T-helper 1 cell treated with Interleukin-12 subunit alpha and Interleukin-12 subunit beta and Interleukin-4 antibody, amounts not matched to agents 30 μg/mL and 1 μg/mL, for 36 hours (primary cell): ENCODE measurements at regions not wholly inside any gene's neighbourhood (a gene's known extent, or its start where the extent isn't known, plus 50 kb on each side); places are given as distances from the start of the nearest gene placed in this dataset.

ENCODE experiments used
- H3K27ac Mint-ChIP-seq: one replicate; pipeline ENCODE4 v1.8.0; 2021; ENCODE audit warnings: mild to moderate bottlenecking, mixed read lengths
- H3K27me3 Mint-ChIP-seq: one replicate; pipeline ENCODE4 v1.8.0; 2021; ENCODE audit warnings: low read depth, mixed read lengths
- H3K36me3 Mint-ChIP-seq: one replicate; pipeline ENCODE4 v1.8.0; 2021; ENCODE audit warnings: low read depth, mixed read lengths
- H3K4me1 Mint-ChIP-seq: one replicate; pipeline ENCODE4 v1.8.0; 2021; ENCODE audit warnings: low read depth, mixed read lengths
- H3K4me3 Mint-ChIP-seq: one replicate; pipeline ENCODE4 v1.8.0; 2021; ENCODE audit warnings: mild to moderate bottlenecking, moderate library complexity, mixed read lengths
- H3K9me3 Mint-ChIP-seq: one replicate; pipeline ENCODE4 v1.8.0; 2021; ENCODE audit warnings: mixed read lengths

DNA sequence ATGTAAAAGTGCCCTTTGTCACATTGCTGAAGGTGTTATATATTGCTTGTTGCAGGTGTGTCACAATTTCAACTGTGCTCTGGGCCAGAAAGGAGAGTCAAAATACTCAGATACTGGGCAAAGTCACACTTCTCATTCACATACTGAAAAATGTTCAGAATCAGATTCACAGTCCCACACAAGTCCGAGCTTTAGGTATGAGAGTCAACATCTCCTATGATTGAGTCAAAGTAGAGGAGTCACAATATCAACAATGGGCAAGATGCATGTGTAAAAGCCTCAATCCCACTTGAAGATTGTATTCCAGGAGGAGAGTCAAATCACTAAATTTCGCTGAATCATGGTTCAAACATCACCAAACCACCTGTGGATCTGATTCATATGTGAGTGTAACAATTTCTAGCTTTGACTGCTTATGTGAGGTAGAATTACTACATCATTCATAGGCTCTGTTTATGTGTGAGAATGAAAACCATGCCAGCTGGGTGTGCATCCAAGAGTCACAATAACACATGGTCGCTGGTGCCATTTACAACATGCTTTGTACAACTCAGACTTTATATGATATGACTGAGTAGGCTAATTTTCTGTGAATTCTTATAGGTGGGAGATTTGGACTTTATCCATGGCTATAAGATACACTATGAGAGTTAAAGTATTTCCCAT, 1039.8 kb upstream of the AMELY start:
- Mint-ChIP-seq H3K4me3 (no peak overlapping the region), H3K4me1 (no peaks in the 10 kb centered on the region), H3K9me3 (no peaks in the 10 kb centered on the region), H3K27ac (no peak overlapping the region), H3K27me3 (no peaks in the 10 kb centered on the region), H3K36me3 (no peaks in the 10 kb centered on the region)

DNA sequence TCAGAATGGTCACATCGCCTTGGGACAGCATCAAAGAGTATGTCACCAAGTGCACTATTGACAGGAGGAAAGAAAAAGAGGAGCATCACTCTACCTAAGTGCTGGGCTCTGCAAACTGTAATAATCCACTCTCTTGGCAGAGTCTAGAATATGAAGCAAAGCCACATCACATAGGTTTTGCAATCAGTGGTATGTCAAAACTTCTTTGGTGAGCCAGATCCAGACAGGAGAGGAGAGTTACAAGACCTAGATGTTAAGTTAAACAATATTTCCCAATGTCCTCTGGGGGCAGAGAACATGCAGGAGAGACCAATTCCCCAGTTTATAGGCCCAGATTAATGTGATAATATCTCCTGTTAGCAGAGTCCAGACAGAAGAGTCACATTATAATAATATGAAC, 1032.6 kb upstream of the AMELY start:
- Mint-ChIP-seq H3K4me3 (no peak overlapping the region), H3K27me3 (no peaks in the 10 kb centered on the region), H3K36me3 (no peaks in the 10 kb centered on the region), H3K4me1 (no peaks in the 10 kb centered on the region), H3K27ac (no peak overlapping the region), H3K9me3 (no peaks in the 10 kb centered on the region)

DNA sequence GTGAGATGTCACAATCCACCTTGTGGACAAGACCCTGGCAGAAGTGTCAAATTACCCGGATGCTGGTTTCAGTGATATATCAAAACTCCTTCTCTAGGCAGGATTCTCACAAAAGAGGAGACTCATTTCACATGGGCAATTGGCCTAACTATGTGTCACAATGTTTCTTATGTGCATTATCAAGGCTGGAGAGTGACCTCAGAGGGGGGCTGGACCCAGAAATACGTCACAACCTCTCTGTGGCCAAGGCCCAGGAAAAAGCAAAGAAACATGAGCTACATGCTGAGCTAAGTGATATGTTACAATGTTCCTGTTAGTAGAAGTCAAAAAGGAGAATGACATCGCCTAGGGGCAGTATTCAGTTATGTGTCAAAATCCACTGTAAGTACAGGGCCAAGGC, 1031.2 kb upstream of the AMELY start:
- no peaks in the 10 kb centered on the region for H3K36me3 Mint-ChIP-seq
- no peaks in the 10 kb centered on the region for H3K27me3 Mint-ChIP-seq
- no peak overlapping the region for H3K4me3 Mint-ChIP-seq
- H3K27ac Mint-ChIP-seq, result no peak overlapping the region
- H3K4me1 Mint-ChIP-seq, result no peaks in the 10 kb centered on the region
- no peaks in the 10 kb centered on the region for H3K9me3 Mint-ChIP-seq

DNA sequence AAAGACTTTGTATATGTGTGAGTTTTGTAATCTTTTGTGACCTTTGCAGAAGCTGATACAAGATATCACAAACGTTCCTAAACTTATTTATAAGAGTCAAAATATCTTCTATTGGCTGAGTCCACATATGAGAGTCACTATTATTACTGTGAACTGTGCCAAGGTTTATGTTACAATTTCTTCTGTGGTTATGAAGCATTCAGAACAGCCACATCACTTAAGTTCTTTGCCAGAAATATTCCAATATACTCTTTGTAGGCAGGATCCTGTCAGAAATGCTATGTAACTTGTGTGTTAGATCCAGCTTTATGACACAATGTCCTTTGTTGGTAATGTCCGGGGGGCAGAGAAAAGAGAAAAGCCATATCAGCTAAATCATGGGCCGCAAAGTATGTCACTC, 1030.3 kb upstream of the AMELY start:
- Mint-ChIP-seq H3K9me3 (no peaks in the 10 kb centered on the region), H3K27ac (no peak overlapping the region), H3K4me1 (no peaks in the 10 kb centered on the region), H3K36me3 (no peaks in the 10 kb centered on the region), H3K4me3 (no peak overlapping the region), H3K27me3 (no peaks in the 10 kb centered on the region)

DNA sequence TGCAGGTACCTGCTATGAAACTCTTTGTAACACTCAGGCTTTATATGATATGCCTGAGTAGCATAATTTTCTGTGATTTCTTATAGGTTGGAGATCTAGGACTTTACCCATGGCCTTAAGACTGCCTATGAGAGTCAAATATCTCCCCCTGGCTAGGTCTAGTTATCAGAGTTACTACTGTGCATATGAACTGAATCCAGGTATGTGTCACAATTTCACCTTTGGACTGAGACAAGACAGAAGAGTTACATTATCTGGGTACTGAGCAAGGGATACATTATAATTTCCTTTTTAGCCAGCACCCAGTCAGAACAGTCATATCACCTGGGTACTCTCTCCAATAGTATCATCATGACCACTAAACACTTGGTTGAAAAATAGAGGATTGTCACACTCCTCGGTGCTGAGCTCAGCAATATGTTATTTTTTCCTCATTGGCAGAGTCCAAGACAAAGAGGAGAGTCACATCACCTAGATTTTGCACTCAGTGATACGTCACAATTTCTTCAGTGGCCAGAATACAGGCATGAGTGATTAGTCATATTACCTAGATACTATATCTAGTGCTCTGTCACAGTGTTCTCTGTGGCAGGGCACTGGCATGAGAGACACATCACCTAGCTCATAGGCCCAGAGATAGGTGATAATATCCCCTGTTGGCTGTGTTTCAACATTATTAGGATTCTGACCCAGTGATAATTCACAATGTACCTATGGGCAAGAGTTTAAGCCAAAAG, 1027.6 kb upstream of the AMELY start:
- no peaks in the 10 kb centered on the region for H3K36me3 Mint-ChIP-seq
- H3K27me3 Mint-ChIP-seq, result no peaks in the 10 kb centered on the region
- no peaks in the 10 kb centered on the region for H3K9me3 Mint-ChIP-seq
- no peak overlapping the region for H3K4me3 Mint-ChIP-seq
- H3K4me1 Mint-ChIP-seq, result no peaks in the 10 kb centered on the region
- no peak overlapping the region for H3K27ac Mint-ChIP-seq

DNA sequence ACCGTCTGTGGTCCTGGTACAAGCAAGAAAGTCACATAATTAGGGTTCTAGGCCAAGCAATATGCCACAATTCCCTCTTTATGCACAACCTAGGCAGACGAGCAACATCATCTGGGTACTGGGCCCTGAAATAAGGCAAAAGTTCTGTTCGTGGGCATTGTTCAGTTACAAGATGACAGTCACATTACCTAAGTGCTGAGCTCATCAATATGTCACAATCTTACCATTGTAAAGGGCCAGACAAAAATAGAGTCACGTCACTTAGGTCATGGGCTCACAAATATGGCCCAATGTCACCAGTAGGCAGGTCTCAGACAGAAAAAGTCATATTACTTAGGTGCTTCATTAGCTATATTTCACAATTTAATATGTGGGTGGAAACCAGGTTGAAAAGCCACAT, 1025.3 kb upstream of the AMELY start:
- Mint-ChIP-seq H3K36me3 (no peaks in the 10 kb centered on the region), H3K27ac (no peak overlapping the region), H3K9me3 (no peaks in the 10 kb centered on the region), H3K4me3 (no peak overlapping the region), H3K4me1 (no peaks in the 10 kb centered on the region), H3K27me3 (no peaks in the 10 kb centered on the region)

DNA sequence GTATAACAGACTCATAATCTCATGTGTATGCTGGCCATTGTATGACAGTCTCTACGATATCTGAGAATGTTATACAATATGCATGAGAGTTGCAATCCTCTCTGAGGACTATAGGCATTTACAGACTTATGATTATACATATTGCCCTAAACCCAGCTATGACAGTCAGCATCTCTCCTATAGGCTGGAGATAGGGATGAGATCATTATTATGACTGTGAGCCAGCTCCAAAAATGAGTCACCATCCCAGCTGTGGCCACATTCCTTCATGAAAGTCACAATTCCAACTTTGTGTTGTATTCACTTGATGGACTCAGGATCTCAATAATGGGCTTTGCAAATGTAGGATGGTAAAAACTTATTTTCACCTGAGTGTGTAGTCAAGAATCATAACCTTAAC, 1024.5 kb upstream of the AMELY start:
- H3K27me3 Mint-ChIP-seq, result no peaks in the 10 kb centered on the region
- H3K9me3 Mint-ChIP-seq, result no peaks in the 10 kb centered on the region
- H3K36me3 Mint-ChIP-seq, result no peaks in the 10 kb centered on the region
- H3K4me1 Mint-ChIP-seq, result no peaks in the 10 kb centered on the region
- no peak overlapping the region for H3K27ac Mint-ChIP-seq
- no peak overlapping the region for H3K4me3 Mint-ChIP-seq

DNA sequence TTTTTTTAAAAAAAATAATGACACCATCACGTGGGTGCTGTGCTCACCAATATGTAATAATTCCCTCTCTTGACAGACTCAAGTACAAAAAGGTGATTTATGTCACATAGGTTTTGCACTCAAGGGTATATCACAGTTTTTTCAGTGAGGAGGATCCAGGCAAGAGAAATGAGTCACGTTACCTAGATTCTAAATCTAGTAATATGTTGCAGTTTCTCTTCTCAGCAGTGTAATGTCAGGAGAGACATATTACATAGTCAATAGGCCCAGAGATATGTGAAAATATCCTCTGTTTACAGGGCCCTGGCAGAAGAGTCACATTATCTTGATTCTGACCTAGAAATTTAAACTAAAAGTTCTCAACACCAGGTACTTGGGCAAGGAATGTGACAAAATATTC, 1024.1 kb upstream of the AMELY start:
- Mint-ChIP-seq H3K4me1 (no peaks in the 10 kb centered on the region), H3K9me3 (no peaks in the 10 kb centered on the region), H3K27me3 (no peaks in the 10 kb centered on the region), H3K36me3 (no peaks in the 10 kb centered on the region), H3K27ac (no peak overlapping the region), H3K4me3 (no peak overlapping the region)

DNA sequence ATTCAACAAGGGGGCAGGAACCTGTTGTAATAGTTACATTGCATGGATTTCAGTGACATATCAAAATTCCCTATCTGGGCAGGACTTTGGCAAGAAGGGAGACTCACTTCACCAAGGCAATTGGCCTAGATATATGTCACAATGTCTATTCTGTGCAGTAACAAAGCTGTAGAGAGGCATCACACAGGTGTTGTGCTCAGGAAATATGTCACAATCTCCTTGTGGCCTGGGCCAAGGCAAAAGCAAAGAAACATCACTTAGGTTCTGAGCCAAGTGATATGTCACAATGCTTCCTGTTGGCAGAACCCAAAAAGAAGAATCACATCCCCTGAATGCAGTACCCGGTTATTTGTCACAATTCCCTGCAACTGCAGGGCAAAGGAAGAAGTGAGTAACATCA, 1020.9 kb upstream of the AMELY start:
- no peaks in the 10 kb centered on the region for H3K36me3 Mint-ChIP-seq
- no peaks in the 10 kb centered on the region for H3K9me3 Mint-ChIP-seq
- H3K4me1 Mint-ChIP-seq, result no peaks in the 10 kb centered on the region
- no peaks in the 10 kb centered on the region for H3K27me3 Mint-ChIP-seq
- H3K4me3 Mint-ChIP-seq, result no peak overlapping the region
- no peak overlapping the region for H3K27ac Mint-ChIP-seq

DNA sequence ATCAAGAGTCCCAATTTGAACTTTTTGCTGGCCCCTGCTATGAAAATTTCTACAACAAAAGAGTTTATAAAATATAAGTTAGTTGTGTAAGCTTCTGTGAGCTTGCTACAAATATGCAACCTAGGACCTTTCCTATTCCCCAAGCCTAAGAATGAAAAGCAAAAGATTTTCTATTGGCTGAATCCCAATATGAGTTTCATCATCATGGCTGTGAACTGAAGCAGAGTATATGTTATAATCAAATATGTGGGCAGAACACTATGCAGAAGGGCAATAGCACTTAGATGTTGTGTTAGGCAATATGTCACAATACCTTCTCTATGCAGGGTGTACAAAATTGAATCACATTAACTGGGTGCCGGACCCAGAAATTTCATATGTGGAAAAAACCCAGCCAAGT, 1018.3 kb upstream of the AMELY start:
- Mint-ChIP-seq H3K4me1 (no peaks in the 10 kb centered on the region), H3K4me3 (no peak overlapping the region), H3K27me3 (no peaks in the 10 kb centered on the region), H3K27ac (no peak overlapping the region), H3K9me3 (no peaks in the 10 kb centered on the region), H3K36me3 (no peaks in the 10 kb centered on the region)

DNA sequence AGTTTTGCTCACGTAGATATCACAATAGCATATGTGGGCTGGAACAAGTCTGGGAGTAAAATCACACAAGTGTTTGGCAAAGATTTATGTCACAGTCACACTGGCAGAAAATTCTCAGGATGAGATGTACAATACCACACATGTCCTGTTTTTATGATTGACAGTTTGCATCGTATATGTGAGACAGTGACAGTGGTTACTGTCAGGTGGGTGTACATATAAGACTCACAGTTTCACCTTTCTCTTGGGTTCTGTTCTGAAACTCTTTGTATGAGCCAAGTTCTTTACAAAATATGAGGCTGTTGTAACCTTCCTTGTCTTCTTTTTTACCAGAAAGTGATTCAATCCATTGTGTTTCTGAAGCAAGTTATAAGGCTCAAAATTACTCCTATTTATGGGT, 1012.5 kb upstream of the AMELY start:
- no peaks in the 10 kb centered on the region for H3K36me3 Mint-ChIP-seq
- no peaks in the 10 kb centered on the region for H3K27me3 Mint-ChIP-seq
- no peak overlapping the region for H3K27ac Mint-ChIP-seq
- H3K4me3 Mint-ChIP-seq, result no peak overlapping the region
- no peaks in the 10 kb centered on the region for H3K4me1 Mint-ChIP-seq
- no peaks in the 10 kb centered on the region for H3K9me3 Mint-ChIP-seq

DNA sequence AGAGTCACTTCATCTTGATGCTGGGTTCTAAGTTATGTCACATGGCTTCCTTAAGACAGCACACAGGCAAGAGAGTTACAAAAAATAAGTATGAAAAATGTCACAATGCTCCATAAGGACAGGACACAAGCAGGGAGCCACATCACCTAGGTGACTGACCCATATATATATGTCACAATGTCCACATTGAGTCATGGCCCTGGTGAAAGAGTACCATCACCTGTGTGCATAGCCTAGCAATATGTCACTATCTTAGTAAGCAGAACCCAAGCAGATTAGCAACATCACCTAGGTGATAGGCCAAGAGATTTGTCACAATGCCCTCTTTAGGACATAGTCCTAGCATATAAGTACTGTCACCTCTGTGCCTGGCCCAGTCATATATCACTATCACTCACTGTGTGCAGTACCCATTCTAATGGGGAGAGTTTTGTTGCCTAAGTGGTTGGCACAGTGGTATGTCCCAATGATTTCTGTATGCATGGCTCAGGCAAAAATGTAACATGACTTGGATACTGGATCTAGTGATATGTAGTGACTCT, 1012.0 kb upstream of the AMELY start:
- Mint-ChIP-seq H3K36me3 (no peaks in the 10 kb centered on the region), H3K4me3 (no peak overlapping the region), H3K4me1 (no peaks in the 10 kb centered on the region), H3K27me3 (no peaks in the 10 kb centered on the region), H3K27ac (no peak overlapping the region), H3K9me3 (no peaks in the 10 kb centered on the region)

DNA sequence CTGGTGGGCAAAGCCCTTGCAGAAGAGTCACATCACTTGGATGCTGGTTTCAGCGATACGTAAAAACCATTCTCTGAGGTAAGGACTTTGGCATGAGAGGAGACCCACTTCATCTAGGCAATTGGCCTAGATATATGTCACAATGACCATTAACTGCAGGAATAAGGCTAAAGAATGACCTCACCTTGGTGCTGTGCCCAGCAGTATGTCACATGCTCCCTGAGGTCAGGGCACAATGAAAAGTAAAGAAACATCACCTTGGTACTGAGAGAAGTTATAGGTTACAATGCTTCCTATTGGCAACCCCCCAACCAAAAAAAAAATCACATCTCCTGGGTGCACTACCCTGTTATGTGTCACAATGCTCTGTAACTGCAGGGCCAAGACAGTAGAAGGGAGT, 1008.8 kb upstream of the AMELY start:
- no peaks in the 10 kb centered on the region for H3K9me3 Mint-ChIP-seq
- H3K36me3 Mint-ChIP-seq, result no peaks in the 10 kb centered on the region
- H3K27me3 Mint-ChIP-seq, result no peaks in the 10 kb centered on the region
- no peak overlapping the region for H3K27ac Mint-ChIP-seq
- no peak overlapping the region for H3K4me3 Mint-ChIP-seq
- no peaks in the 10 kb centered on the region for H3K4me1 Mint-ChIP-seq

DNA sequence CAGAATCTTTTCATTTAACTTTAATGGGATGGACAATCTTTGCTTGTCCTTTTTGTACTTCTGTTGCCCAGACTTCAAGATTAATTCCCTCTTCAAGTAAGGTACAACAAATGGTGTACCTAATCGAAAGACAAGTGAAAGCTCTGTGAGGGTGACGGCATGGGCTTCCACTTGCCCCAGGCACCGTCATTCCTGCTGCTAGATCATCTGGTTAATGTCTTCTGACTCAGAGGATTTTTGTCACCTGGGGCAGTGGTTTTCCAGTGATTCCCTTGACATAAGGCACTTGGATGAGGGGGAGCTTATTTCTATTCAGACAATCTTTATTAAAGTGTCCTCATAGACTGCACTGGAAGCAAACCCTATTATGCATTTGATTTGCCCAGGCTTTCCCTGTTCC, 977.0 kb upstream of the AMELY start:
- H3K27ac Mint-ChIP-seq, result no peak overlapping the region
- no peaks in the 10 kb centered on the region for H3K27me3 Mint-ChIP-seq
- no peaks in the 10 kb centered on the region for H3K36me3 Mint-ChIP-seq
- H3K9me3 Mint-ChIP-seq, result no peaks in the 10 kb centered on the region
- no peak overlapping the region for H3K4me3 Mint-ChIP-seq
- H3K4me1 Mint-ChIP-seq, result no peaks in the 10 kb centered on the region

DNA sequence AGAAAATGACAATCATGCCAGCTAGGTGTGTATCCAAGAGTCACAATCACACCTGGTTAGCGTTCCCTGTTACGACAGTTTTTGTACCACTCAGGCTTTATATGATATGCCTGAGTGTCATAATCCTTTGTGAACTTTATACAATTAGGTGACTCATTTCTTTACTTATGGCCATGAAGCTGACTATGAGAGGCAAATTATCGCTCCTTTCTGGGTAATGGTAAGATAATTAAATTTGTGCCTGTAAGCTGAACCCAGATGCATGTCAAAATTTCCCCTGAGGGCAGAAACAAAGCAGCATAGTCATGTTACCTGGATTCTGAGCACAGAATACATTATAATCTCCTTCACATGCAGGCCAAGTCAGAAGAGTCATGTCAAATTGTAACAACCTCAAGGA, 970.1 kb upstream of the AMELY start:
- no peaks in the 10 kb centered on the region for H3K27me3 Mint-ChIP-seq
- H3K4me1 Mint-ChIP-seq, result no peaks in the 10 kb centered on the region
- H3K9me3 Mint-ChIP-seq, result no peaks in the 10 kb centered on the region
- H3K4me3 Mint-ChIP-seq, result no peak overlapping the region
- H3K27ac Mint-ChIP-seq, result no peak overlapping the region
- H3K36me3 Mint-ChIP-seq, result no peaks in the 10 kb centered on the region
